NCI-H748 treated with DMSO at 0.1 percent for 48 hours (cell line): ENCODE measurements at regions not wholly inside any gene's neighbourhood (a gene's known extent, or its start where the extent isn't known, plus 50 kb on each side); places are given as distances from the start of the nearest gene placed in this dataset.

Source experiments
- DNase-seq: peaks from one replicate; lab custom pipeline; 2025; lab: John Stamatoyannopoulos, UW

DNA sequence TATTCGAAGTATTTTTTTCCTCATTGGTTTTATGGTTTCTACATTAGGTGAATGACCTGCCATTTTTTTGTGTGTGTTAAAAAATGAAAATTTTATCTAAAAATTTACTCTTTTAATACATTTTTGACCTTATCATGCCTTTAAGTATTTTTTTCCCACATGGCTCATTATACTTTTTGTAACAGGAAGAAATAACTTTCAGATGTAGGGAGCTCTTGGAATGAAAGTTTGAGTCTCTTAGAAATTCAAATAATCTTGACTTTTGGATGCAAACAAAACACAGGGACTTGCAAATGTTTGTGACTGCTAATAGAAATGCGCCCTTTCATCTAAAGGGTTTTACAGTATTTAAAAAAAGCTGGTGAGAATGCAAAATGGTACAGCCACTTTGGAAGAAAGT is 457.9 kb downstream of the KLF5 start:
- DNase-seq: no peak

DNA sequence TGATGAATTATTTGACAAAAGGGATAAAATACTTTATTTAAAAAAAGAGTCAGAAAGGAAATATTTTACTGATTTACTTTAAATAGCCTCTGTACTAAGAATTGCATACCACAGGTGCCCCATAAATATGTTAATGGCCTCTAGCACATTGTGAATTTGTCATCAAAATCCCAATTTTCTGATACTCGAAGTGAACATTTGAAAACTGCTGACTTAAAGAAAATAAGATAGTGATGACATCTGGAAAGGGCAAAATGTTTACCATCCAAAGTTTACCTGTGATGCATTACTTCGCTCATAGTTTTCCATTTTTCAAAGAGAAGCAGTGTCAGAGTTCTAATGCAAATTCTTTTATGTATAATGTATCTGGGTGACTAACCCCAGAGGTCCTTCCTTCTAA is 455.4 kb downstream of the KLF5 start:
- DNase-seq: no peak

DNA sequence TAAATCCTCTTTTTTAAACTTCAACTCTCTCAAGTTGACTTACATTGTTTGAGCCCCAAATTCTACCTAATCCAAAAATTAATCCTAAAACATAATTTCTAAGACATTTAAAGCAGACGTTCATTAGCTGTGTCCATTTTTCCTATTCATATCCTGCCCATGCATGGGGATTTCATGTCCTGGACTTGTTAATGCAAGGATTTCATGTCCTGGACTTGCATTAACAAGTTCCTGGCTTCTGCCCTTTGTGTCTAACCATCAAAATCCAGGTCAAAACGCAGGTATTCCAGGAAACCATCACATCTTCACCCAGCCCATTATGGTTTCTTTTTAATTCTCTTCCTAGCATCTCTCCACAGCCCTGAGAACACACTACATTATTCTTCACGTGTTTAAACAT is 454.9 kb downstream of the KLF5 start:
- DNase-seq: no peak

DNA sequence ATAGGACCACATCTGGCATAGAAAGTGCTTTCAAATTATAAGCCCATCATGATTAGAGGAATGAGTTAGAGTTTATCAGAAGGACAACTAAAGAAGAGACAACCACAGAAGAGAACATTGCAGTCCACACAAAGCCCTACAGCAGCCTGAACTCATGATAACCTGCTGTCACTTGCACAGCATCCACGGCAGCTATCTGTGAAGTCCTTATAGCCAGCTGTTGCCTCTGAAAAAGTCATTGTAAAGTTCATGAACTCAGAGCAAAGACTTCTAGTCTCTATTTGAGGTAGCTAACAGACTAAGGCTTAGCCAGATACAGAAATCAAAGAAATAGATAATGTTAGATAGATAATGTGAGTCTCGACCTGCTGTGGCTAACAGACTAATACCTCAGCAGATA is 450.0 kb downstream of the KLF5 start:
- no peak for DNase-seq

DNA sequence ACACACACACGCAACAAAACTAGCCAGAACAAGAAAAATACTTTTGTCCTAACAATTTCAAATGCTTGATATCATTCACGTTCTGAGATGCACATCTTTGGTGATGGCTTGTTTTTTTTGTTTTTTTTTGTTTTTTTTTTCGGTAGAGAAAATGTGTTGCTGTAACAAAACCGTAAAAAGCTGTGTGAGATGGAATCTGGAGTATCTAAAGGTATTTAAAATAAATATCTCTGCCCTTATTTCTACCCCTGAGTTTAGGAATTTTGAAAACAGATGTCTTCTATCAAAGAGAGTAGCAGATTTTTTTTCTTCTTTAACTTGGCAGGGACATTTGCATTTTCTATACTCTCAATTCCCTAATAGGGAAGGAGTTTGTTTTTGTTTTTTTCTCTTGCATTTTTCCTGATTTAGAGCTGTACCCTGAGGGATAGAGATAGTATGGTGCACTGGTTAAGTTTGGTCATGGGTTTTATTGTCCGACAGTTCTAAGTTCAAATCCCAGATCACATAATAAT is 446.6 kb downstream of the KLF5 start:
- DNase-seq: no peak

DNA sequence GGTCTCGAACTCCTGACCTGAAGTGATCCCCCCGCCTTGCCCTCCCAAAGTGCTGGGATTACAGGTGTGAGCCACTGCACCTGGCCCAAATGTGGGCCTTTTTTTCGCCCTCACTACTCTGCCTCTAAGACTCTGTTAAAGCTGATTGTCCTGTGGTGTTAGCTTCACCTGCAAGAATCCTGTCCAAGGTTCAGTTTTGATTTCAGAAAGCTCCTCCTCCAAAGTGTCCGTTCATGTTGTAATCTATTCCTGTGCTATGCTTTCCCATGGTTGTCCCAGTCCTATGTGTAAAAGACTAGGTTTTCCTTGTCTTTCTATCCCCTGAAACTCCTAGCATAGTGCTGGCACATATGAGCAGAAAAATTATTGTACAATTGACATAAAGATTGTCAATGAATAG is 440.9 kb downstream of the KLF5 start:
- DNase-seq: no peak

DNA sequence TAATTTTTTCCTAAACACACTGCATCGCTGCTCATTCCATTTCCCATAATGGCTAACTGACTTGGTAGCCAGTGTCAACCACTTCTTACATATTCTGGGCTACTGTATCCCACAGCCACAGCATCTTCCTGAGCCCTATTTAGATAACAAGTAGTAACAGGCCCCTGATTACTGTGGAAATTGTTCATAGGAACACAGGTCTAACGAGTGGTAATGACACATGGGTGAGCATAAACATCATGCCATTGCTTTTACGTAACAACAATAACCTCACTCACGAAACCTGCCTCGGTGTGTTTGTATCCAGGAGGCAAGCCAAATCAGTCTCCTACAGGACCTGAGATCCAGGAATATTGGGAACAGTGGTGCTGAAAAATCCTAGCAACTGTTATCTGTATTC is 438.6 kb downstream of the KLF5 start:
- no peak for DNase-seq

DNA sequence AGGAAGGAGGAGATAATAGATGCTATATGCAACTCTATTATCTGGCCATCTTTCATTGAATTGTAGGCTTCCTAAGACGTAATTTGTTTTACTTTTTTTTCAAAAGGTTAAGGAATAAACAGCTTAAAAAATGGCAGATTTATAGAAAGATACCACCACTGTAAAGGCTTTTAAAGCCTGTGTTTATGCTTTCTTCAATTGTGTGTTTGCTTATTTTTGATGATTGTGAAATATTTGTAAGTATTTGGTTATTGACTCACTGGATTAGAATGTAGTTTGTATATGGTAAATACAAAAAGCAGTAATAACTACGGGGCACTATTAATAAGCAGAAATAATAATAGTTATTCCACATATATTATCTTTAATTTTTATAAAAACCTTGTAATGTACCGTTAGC is 437.9 kb downstream of the KLF5 start:
- DNase-seq: no peak

DNA sequence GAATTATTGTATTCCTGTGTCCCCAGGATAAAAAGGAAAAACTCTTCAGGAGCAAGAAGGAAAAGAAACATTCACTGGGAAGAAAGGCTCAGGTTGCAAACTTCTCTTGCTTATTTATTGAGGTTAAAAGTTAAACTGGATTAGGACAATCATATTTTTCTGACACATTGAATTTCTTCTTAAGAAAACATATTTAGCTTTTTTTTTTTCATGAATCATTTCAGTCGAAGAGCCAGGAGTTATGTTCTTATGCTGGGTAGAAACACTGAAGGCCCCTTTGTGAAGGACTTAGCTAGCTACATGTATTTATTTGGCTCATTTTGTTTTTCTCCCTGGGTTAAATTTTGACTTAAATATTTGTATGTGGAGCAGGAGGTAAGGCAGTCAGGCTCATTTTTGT is 434.0 kb downstream of the KLF5 start:
- no peak for DNase-seq

DNA sequence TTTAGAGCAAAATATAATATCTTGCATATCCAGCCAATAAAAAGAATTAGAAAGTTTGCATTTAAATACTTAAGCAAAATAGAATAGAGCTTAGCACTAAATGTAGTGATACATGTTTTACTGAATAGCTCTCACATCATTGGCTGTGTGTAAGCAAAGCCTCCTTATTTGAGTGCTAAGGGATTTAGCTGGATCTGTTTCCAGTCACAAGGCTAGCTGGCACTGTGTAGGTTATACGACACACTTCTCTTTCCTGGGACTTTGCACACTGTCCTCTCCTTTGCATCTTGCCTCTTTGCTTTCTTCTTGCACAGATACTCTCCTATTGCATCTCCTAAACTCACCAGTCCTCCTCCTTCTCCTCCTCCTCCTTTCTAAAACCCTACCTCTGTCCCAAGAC is 423.8 kb downstream of the KLF5 start:
- DNase-seq: no peak

DNA sequence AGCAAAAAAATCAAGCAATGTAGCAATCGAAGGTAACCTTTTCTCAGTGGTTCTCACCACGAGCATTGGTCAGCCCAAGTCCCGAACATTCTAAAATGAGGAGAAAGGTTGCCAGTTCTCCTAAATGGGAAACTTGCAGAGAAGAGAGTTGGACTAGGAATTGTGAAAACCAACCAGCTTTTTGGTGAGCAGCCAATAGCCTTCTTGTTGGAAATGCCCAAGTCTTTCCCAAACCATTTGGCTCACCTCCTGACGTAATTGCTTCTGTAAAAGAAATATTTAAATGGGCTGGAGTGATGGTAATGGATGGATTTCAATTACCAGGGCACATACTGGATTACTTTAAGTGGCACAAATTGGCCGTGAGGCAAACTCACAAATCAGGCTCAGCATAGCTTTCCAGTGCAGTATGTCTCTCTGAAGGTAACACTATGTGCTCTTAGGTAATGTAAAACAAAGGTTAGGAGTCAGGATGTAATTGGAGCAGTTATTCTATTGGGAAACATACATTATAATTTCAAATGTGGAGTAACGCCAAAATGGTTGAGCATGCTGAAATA is 423.2 kb downstream of the KLF5 start:
- no peak for DNase-seq

DNA sequence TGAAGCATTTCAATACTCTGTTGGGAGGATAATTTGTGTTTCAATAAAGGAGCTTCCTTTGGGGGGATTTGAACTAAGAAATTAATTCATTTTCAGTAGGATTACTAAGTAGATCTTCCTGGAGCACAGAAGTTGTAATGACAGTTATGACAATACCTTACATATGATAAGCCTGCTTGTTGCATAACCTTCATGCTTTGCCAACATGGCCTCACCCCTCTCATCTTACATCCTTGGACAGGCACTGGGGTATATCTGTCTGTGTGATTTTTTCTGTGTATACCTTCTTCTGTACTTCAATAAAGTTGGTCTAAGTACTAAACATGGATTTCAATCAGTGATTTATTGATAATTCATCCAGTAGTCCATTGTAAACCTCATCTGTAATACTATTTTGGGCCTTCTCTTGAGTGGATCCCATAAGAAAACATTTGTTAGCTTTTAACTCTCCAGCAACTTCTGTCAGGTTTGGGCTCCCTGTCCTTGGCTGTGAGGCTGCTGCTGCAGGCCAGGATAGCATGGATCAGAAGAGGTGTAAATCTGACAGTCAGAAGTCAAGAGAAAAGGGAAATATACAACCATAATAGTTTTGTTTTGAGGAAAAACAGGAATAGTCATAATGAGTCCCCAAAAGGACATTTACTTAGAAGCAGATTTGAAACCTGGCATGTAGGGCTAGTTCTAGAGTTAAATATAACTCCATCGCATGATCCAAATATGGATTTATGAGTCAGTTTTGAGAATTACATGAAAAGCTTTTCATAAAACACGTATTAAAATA is 422.2 kb downstream of the KLF5 start:
- DNase-seq: no peak

DNA sequence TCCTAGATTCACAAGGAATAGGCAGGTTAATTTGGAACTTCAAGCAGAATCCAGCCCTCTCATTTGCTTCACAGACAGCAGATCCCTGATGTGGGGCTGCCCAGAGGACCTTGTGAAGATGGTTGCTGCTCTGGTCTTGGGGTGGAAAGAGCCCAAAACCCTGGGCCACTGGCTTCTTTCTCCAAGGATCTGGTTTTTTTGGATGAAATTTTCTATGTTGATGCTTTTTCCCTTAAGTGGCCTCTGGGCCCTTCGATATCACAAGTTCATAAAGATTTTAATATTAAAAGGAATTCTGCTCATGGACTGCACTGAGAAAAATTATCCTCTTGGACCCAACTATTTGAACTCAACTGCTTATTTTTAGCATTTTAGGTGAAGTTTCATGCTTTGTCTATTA is 421.1 kb downstream of the KLF5 start:
- no peak for DNase-seq

DNA sequence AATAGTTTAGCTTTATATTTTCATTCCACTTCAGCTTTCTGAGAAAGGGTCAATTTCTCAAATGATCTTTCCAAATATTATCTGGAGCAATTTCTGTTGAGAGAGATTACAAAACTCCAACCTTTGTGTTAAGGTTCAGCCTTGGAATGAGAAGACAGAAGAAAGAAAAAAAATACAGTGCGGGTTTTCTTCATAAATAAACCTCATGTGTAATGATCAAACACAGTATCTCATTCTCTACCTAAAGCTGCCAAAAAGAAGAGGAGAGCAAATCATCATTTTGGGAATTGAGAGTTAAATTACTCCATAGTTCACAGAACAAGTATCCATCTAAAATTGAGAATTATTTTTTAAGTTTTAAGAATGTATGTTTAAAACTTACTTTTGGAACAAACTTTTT is 420.5 kb downstream of the KLF5 start:
- no peak for DNase-seq

DNA sequence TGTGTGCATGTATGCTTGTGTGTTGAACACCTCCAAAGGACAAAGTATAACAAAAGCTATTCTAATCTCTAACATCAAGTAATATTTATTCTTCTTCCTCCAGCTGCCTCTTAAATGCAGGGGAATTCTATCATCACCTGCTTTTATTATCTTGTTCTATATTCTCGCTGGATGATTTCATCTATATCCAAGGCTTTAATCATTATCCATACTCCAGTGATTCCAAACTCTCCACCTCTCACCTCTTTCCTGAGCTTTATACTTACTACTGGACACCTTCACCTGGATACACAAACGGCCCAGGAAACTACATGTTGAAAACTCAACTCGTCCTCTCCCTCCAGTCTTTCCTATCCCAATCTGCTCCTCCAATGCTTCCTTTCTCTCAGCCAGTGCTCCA is 418.6 kb downstream of the KLF5 start:
- DNase-seq: no peak

DNA sequence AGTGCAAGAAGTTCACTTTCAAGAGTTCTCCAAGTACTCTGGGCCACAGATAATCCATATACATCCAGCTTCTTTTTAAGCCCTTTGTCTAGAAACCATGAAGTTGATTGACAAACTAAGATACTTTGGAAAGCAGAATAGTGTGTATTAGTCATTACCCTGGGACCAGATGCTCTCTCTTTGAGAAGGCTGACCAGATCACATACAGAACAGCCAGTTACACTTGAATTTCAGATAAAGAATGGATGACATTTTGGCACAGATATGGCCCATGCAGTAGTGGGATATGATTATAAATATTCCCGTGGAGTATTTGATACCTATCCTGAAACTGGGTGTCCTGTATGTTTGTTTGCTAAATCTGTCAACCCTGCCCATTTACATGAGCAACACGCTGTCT is 414.2 kb downstream of the KLF5 start:
- no peak for DNase-seq

DNA sequence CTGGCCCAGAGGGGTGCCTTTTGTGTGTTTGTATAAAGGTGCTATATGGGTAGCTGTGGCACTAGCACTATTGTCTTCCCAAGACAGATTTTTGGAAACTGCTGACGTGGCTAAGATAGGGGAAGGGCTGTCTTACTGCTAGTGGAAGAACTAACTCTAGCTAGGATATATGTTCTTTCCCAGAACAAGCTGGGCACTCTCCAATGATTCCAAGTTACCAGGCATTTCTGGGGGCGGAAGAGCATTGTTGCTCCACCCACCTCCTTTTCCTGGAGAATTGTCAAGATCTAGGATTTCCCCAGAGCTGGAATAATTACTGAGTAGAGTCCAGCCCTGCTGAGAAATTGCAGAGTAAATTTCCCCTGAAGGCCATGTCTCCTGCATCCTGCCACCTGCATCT is 408.3 kb downstream of the KLF5 start:
- DNase-seq: no peak

DNA sequence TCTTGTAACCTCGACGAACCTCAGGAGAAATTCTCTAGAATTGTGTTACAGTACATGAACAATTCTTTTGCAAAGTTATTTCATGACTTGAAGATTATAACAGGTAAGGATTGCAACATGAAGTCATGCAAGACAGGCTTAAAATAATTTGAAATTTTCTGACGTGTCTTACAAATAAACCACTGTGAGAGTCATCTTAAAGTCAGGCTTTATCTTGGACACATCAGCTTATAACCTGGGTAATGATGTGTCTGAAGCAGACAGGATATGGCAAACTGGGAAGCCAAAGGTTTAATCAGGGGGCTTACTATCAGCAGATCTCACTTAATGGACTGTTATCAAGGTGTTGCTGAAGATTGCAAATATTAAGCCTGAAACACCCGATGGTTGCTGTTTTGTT is 407.8 kb downstream of the KLF5 start:
- DNase-seq: no peak

DNA sequence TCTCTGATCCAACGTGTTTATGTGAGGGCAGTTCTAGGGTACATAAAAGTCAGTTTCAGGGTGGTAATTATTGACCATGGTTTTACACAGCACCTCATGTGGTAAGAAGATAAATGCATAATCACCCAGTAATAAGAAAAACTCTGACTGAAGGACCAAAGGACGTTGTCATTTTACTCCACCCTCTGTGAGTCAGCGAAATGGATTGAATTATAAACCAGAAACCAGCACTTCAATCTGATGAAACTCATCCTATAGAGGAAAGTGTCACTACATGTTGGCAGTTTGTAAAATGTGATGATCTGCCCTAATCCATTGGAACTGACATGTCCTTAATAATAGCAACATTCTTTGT is 406.8 kb downstream of the KLF5 start:
- no peak for DNase-seq

DNA sequence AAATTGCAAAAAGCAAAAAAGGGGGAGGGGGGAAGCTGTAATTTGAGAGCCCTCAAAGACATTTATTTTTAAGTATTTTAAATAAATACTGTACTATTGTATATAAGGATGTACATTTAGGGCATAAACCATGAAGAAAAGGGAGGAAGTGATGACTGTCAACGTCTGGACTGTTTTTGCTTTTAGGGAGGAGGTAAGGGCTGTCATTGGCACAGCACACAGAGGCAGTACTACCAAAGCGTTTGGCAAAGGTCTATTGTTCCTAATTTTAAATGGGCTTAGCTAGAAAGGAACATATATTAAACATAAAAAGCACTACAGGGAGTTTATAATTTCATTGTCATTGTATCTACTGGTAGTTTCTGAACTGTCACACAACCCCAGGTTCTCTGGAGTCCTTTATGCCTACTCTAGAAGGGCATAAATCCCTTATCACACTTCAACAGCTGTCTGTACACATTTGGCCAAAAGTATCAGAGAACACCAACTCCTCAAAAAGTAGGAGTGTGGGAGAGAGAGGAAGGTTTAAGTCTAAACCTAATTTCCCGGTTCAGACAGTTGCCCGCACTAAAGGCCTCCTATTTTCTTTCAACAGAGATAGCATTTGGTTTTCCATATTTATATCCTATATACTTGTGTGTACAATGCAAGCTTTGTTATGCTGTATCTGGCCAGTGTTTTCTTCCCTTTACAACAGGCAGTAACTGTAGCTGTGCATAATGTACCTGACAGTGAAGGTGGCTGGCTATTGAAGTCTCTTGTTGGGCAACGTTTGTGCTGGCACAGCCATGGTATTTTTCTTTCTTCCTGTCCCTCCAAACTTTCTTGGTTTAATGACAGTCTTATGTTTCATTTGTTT is 406.2 kb downstream of the KLF5 start:
- no peak for DNase-seq

DNA sequence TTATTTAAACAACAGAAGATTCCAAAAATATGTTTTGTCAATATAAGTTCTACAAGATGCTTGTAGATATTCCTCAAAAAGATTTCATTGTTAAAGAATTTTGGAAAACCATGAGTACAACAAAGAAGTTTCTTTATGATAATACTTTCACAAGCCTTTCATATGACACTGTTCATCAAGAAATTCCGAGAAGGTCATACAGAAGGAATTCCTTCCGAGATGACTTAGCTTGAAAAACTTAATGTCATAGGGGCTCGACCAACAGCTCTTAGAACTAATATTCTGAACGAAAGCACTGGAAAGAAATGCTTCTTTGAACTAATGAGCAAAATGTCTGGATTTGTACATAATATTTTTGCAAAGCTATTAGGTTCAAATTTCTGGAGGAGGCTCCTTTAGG is 403.4 kb downstream of the KLF5 start:
- no peak for DNase-seq

DNA sequence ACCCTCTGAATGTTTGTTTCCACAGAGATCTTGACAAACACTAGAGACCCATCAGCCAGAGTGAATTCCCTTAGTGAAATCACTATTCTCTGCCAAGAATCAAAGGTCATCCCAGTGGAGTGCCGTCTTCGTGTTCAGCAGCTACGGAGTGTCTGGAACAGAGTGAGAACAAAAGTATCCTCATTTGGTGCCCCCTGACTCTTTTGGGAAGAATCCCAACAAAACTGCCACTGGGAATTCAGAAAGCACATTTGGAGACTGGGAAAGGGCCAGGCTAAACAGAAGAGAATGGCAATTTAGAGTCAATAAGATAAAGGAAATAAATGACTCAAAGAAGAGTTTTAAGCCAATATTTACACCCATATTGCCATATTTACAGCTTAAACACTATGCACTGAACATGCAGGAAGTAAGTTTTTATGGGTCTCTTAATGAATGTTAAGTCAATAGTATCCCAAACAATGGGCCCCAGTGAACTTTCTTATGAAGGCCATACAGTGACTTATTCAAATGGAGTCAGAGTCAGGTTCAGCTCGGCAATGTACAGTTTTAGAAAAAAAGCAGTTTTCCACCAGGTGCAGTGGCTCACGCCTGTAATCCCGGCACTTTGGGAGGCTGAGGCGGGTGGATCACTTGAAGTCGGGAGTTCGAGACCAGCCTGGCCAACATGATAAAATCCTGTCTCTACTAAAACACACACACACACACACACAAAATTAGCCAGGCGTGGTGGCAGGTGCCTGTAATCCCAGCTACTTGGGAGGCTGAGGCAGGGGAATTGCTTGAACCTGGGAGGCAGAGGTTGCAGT is 392.6 kb downstream of the KLF5 start:
- DNase-seq: peak; percentile 61
